B cell (primary cell): ENCODE measurements at regions not wholly inside any gene's neighbourhood (a gene's known extent, or its start where the extent isn't known, plus 50 kb on each side); places are given as distances from the start of the nearest gene placed in this dataset.

Experiments
- ATAC-seq: fragments of 200-7000 bp; cut with Tn5 transposase; one replicate; pipeline ENCODE4 v1.10.0; 2021; ENCODE audit warnings: low read depth, mild to moderate bottlenecking, moderate number of reproducible peaks, moderate library complexity
- CTCF ChIA-PET: fragments of 350-600 bp; sonication (Branson Sonifier 250); formaldehyde crosslinking; loops from one replicate; lab custom pipeline; 2021; ENCODE audit warnings: antibody characterized with exemption, inconsistent platforms; lab: Charles Lee
- POLR2A ChIA-PET: fragments of 350-600 bp; sonication (Branson Sonifier 250); formaldehyde crosslinking; loops from one replicate; lab custom pipeline; 2021; ENCODE audit warnings: antibody characterized with exemption; lab: Charles Lee
- DNase-seq: peaks from one replicate; pipeline ENCODE4 v3.0.0; 2013
- H2AFZ ChIP-seq: 2 replicates; pipeline ENCODE4 v1.6.1; 2012; ENCODE audit warnings: mild to moderate bottlenecking, low read depth, low read length; ENCODE audit not compliant: insufficient read depth, poor library complexity, severe bottlenecking
- H3K27ac ChIP-seq, 2 donors: 1 replicate in 1 of 2; 2 replicates in 1 of 2; pipeline ENCODE4 v1.5.1; 2012 to 2013; ENCODE audit warnings: low read length in 2 of 2, mild to moderate bottlenecking in 2 of 2, moderate library complexity in 1 of 2
- H3K27me3 ChIP-seq, 4 experiments: fragments of 200-600 bp in 1 of 4; sonication (generic) in 1 of 4; replicated peaks in 1 of 4; 1 replicate in 2 of 4; 2 replicates in 2 of 4; pipeline versions ENCODE4 v1.6.1 to v1.7.0; 2013 to 2016; ENCODE audit warnings: low read length in 3 of 4, mild to moderate bottlenecking in 2 of 4, mixed read lengths in 1 of 4, moderate library complexity in 1 of 4; ENCODE audit not compliant: insufficient read depth in 4 of 4, control insufficient read depth in 3 of 4; ENCODE audit errors: control extremely low read depth in 1 of 4
- H3K36me3 ChIP-seq, 2 experiments: replicated peaks in 1 of 2; 1 replicate in 1 of 2; 2 replicates in 1 of 2; pipeline versions ENCODE4 v1.6.1 to v1.7.1; 2013; ENCODE audit warnings: low read length in 1 of 2; ENCODE audit not compliant: insufficient read depth in 2 of 2, control insufficient read depth in 1 of 2; ENCODE audit errors: control extremely low read depth in 1 of 2, extremely low read depth in 1 of 2
- H3K4me1 ChIP-seq, 2 donors: fragments of 200-600 bp in 1 of 2; sonication (generic) in 1 of 2; 1 replicate in 1 of 2; 2 replicates in 1 of 2; pipeline versions ENCODE4 v1.5.1 to v1.6.1; 2013 to 2017; ENCODE audit warnings: low read length in 2 of 2; ENCODE audit not compliant: control insufficient read depth in 2 of 2, insufficient read depth in 2 of 2
- H3K4me2 ChIP-seq: replicated peaks from 2 replicates; pipeline ENCODE3; 2012; ENCODE audit warnings: mild to moderate bottlenecking, low read depth, low read length; ENCODE audit not compliant: poor library complexity, severe bottlenecking
- H3K4me3 ChIP-seq, 5 experiments: fragments of 200-600 bp in 1 of 5; sonication (generic) in 1 of 5; 1 replicate in 3 of 5; 2 replicates in 2 of 5; pipeline versions ENCODE4 v1.5.1 to v1.7.0; 2011 to 2016; ENCODE audit warnings: low read length in 4 of 5, mild to moderate bottlenecking in 4 of 5, low read depth in 2 of 5, control low read depth in 1 of 5, moderate library complexity in 1 of 5; ENCODE audit not compliant: insufficient read depth in 1 of 5; ENCODE audit errors: control extremely low read depth in 1 of 5, extremely low read depth in 1 of 5
- H3K79me2 ChIP-seq: fragments of 200-600 bp; sonication (generic); one replicate; pipeline ENCODE4 v1.6.0; 2016; ENCODE audit warnings: low read length; ENCODE audit not compliant: control insufficient read depth, insufficient read depth
- H3K9ac ChIP-seq: fragments of 200-600 bp; sonication (generic); 2 replicates; pipeline ENCODE4 v1.6.1; 2017; ENCODE audit warnings: mild to moderate bottlenecking, low read length, moderate library complexity
- H3K9me3 ChIP-seq, 3 donors: one replicate each; pipeline versions ENCODE4 v1.6.1 to v1.7.1; 2013; ENCODE audit warnings: low read length in 2 of 3; ENCODE audit not compliant: control insufficient read depth in 2 of 3, insufficient read depth in 1 of 3; ENCODE audit errors: control extremely low read depth in 1 of 3
- H4K20me1 ChIP-seq: 2 replicates; pipeline ENCODE4 v1.6.0; 2012; ENCODE audit warnings: mild to moderate bottlenecking, low read length; ENCODE audit not compliant: insufficient read depth, control insufficient read depth, poor library complexity, severe bottlenecking
- H3K27ac Mint-ChIP-seq: one replicate; pipeline ENCODE4 v1.8.0; 2021; ENCODE audit warnings: mixed read lengths
- H3K27me3 Mint-ChIP-seq: one replicate; pipeline ENCODE4 v1.8.0; 2021; ENCODE audit warnings: mixed read lengths
- H3K4me1 Mint-ChIP-seq: one replicate; pipeline ENCODE4 v1.8.0; 2021; ENCODE audit warnings: mixed read lengths
- H3K4me3 Mint-ChIP-seq: one replicate; pipeline ENCODE4 v1.8.0; 2021; ENCODE audit warnings: mixed read lengths
- H3K9me3 Mint-ChIP-seq: one replicate; pipeline ENCODE4 v1.8.0; 2022; ENCODE audit warnings: mixed read lengths; ENCODE audit not compliant: insufficient read depth
- CTCF ChIP-seq: fragments of 200-600 bp; IDR thresholded peaks from one replicate; pipeline ENCODE4 v1.8.0; 2022; ENCODE audit warnings: antibody characterized with exemption, mild to moderate bottlenecking
- EZH2 ChIP-seq: IDR thresholded peaks from 2 replicates; pipeline ENCODE4 v1.6.1; 2012; ENCODE audit warnings: borderline replicate concordance, low read depth, mild to moderate bottlenecking, moderate library complexity, low read length; ENCODE audit not compliant: insufficient read depth, poor library complexity, severe bottlenecking
- WGBS: methylation state at CpG from one replicate; pipeline ENCODE4 v1.1.5; 2013; ENCODE audit warnings: missing lambda C conversion rate; ENCODE audit not compliant: insufficient coverage; 5-methylcytosine and 5-hydroxymethylcytosine counted together
- intact Hi-C: fragments of 100-400 bp; cut with micrococcal nuclease; formaldehyde crosslinking; loops from one replicate; pipeline ENCODE4 v1.10.0; 2022

GRCh38 chr6:71107911-71108420 is 151.1 kb upstream of the B3GAT2 start:
- no peaks in the 10 kb centered on the region for H4K20me1 ChIP-seq
- no peaks in the 10 kb centered on the region for H3K79me2 ChIP-seq
- DNase-seq (no peak), ATAC-seq (no peak)
- peaks cover 0 to 4% (median 0%) of the 10 kb centered on the region in 3 donors for H3K9me3 ChIP-seq
- no peak for TF ChIP-seq CTCF
- TF ChIP-seq EZH2: no peak
- Mint-ChIP-seq H3K27me3 (peaks cover 9% of the 10 kb centered on the region), H3K4me3 (no peak overlapping the region), H3K9me3 (no peaks in the 10 kb centered on the region), H3K4me1 (no peaks in the 10 kb centered on the region), H3K27ac (no peak overlapping the region)
- no peaks in the 10 kb centered on the region for H3K36me3 ChIP-seq
- H3K27ac ChIP-seq: no peak overlapping the region
- intact Hi-C loops: no loop called here
- H3K4me1 ChIP-seq: no peaks in the 10 kb centered on the region
- ChIA-PET POLR2A (no interaction called here), CTCF (no interaction called here)
- H2AFZ ChIP-seq: no peak overlapping the region
- no peak overlapping the region for H3K4me3 ChIP-seq
- peaks cover 0 to 19% (median 4%) of the 10 kb centered on the region in 4 experiments for H3K27me3 ChIP-seq
- no peak overlapping the region for H3K4me2 ChIP-seq
- WGBS: 47% methylated on average over 2 of the region's 6 CpGs
- H3K9ac ChIP-seq: no peak overlapping the region

- Histone ChIP-seq H3K9me3 (no peaks in the 10 kb centered on the region), H3K79me2 (no peaks in the 10 kb centered on the region), H3K36me3 (no peaks in the 10 kb centered on the region), H3K9ac (no peak overlapping the region), H3K4me2 (no peak overlapping the region), H3K4me1 (no peaks in the 10 kb centered on the region), H3K27me3 (peaks cover 0 to 3% (median 0%) of the 10 kb centered on the region in 4 experiments), H2AFZ (no peak overlapping the region), H3K27ac (no peak overlapping the region), H4K20me1 (no peaks in the 10 kb centered on the region), H3K4me3 (no peak overlapping the region)
- TF ChIP-seq CTCF (no peak), EZH2 (no peak)
- ATAC-seq (no peak), DNase-seq (no peak)
- H3K4me1 Mint-ChIP-seq: no peaks in the 10 kb centered on the region
- H3K9me3 Mint-ChIP-seq: peaks cover 7% of the 10 kb centered on the region
- peaks cover 3% of the 10 kb centered on the region for H3K27me3 Mint-ChIP-seq
- ChIA-PET CTCF (no interaction called here), POLR2A (no interaction called here)
- intact Hi-C loops: no loop called here
- WGBS: 20% methylated on average over 1 of the region's 4 CpGs
- H3K27ac Mint-ChIP-seq: no peak overlapping the region
- no peak overlapping the region for H3K4me3 Mint-ChIP-seq
Measured at GRCh38 chr6:71114544-71114943, 157.7 kb upstream of the B3GAT2 start.
